PC-9 (cell line): ENCODE measurements at regions not wholly inside any gene's neighbourhood (a gene's known extent, or its start where the extent isn't known, plus 50 kb on each side); places are given as distances from the start of the nearest gene placed in this dataset.

Experiments used
- BruUV-seq: library from RNA; stranded (reverse); fragments of 400-500 nt; replicated peaks from 2 replicates; lab custom pipeline; 2021; lab: Mats Ljungman, UMichigan
- CTCF ChIA-PET: fragments of 300-600 bp; sonication (Branson Sonifier 250); formaldehyde crosslinking; loops from one replicate; lab custom pipeline; 2022; ENCODE audit warnings: antibody characterized with exemption; lab: Charles Lee
- POLR2A ChIA-PET: fragments of 300-600 bp; sonication (Branson Sonifier 250); formaldehyde crosslinking; loops from one replicate; lab custom pipeline; 2022; ENCODE audit warnings: antibody characterized with exemption; ENCODE audit not compliant: unreplicated experiment; lab: Charles Lee
- DNase-seq, 2 experiments: peaks; one replicate each; pipeline versions ENCODE4 v3.0.0 to v3.0.0-alpha.2; 2015 to 2022; ENCODE audit warnings: mixed read lengths in 1 of 2
- H2AFZ ChIP-seq: fragments of 200-600 bp; sonication (generic); 2 replicates; pipeline ENCODE4 v1.8.1; 2017; ENCODE audit warnings: antibody characterized with exemption
- H3F3A ChIP-seq: fragments of 200-600 bp; sonication (generic); 2 replicates; pipeline ENCODE4 v1.8.1; 2017; ENCODE audit warnings: antibody characterized with exemption, mild to moderate bottlenecking, low read depth; ENCODE audit not compliant: insufficient read depth
- H3K27ac ChIP-seq: fragments of 200-600 bp; sonication (generic); 2 replicates; pipeline ENCODE4 v1.6.1; 2016; ENCODE audit warnings: mixed run types
- H3K27me3 ChIP-seq: fragments of 200-600 bp; sonication (generic); 2 replicates; pipeline ENCODE4 v1.6.1; 2016; ENCODE audit warnings: low read depth, mixed run types; ENCODE audit not compliant: insufficient read depth
- H3K36me3 ChIP-seq: fragments of 200-600 bp; sonication (generic); 2 replicates; pipeline ENCODE4 v1.6.1; 2016; ENCODE audit warnings: low read depth, mixed run types
- H3K4me1 ChIP-seq: fragments of 200-600 bp; sonication (generic); replicated peaks from 2 replicates; pipeline ENCODE4 v1.6.1; 2016; ENCODE audit warnings: mixed run types; ENCODE audit not compliant: insufficient read depth
- H3K4me2 ChIP-seq: fragments of 200-600 bp; sonication (generic); 2 replicates; pipeline ENCODE4 v1.6.1; 2017; ENCODE audit warnings: mixed run types
- H3K4me3 ChIP-seq: fragments of 200-600 bp; sonication (generic); 2 replicates; pipeline ENCODE4 v1.6.1; 2016; ENCODE audit warnings: mixed run types
- H3K79me2 ChIP-seq: fragments of 200-600 bp; sonication (generic); 2 replicates; pipeline ENCODE4 v1.6.1; 2017; ENCODE audit warnings: low read depth, mixed run types
- H3K9me2 ChIP-seq: fragments of 200-600 bp; sonication (generic); 2 replicates; pipeline ENCODE4 v1.8.1; 2017; ENCODE audit warnings: mild to moderate bottlenecking; ENCODE audit not compliant: insufficient read depth
- H3K9me3 ChIP-seq: fragments of 200-600 bp; sonication (generic); 2 replicates; pipeline ENCODE4 v1.8.1; 2016; ENCODE audit warnings: low read depth; ENCODE audit not compliant: insufficient read depth
- H4K20me1 ChIP-seq: fragments of 200-600 bp; sonication (generic); 2 replicates; pipeline ENCODE4 v1.8.1; 2017; ENCODE audit not compliant: insufficient read depth
- CTCF ChIP-seq: fragments of 200-600 bp; sonication (generic); conservative IDR thresholded peaks from 2 replicates; pipeline ENCODE4 v1.6.1; 2017; ENCODE audit warnings: mixed run types, antibody characterized with exemption, mild to moderate bottlenecking, moderate library complexity
- EZH2 ChIP-seq: fragments of 200-600 bp; sonication (generic); IDR thresholded peaks from 2 replicates; pipeline ENCODE4 v1.8.0; 2017; ENCODE audit warnings: antibody characterized with exemption, low read depth
- intact Hi-C: fragments of 100-400 bp; cut with micrococcal nuclease; formaldehyde crosslinking; loops from one replicate; pipeline ENCODE4 v1.10.0; 2022; ENCODE audit not compliant: unreplicated experiment

- Histone ChIP-seq H3K4me3 (no peak overlapping the region), H3K4me2 (no peak overlapping the region), H4K20me1 (no peaks in the 10 kb centered on the region), H3K27me3 (no peaks in the 10 kb centered on the region), H3K4me1 (no peaks in the 10 kb centered on the region), H3F3A (no peaks in the 10 kb centered on the region), H3K79me2 (no peaks in the 10 kb centered on the region), H3K9me2 (no peaks in the 10 kb centered on the region), H3K9me3 (peaks cover 6% of the 10 kb centered on the region), H3K36me3 (no peaks in the 10 kb centered on the region), H3K27ac (no peak overlapping the region), H2AFZ (no peak overlapping the region)
- no peak for DNase-seq
- POLR2A ChIA-PET: no interaction called here
- no TSS peak for BruUV-seq
- CTCF ChIA-PET: no interaction called here
- intact Hi-C loops: no loop called here
- no peak for TF ChIP-seq CTCF
These were observed 240.4 kb downstream of the SNAPC1 start for GRCh38 chr14:62002642-62003041.

- Histone ChIP-seq H3K79me2 (no peaks in the 10 kb centered on the region), H3F3A (no peaks in the 10 kb centered on the region), H3K27ac (no peak overlapping the region), H3K9me2 (no peaks in the 10 kb centered on the region), H3K36me3 (no peaks in the 10 kb centered on the region), H3K4me1 (no peaks in the 10 kb centered on the region), H3K9me3 (peaks cover 6% of the 10 kb centered on the region), H3K4me3 (no peak overlapping the region), H3K27me3 (no peaks in the 10 kb centered on the region), H2AFZ (no peak overlapping the region), H4K20me1 (no peaks in the 10 kb centered on the region), H3K4me2 (no peak overlapping the region)
- no peak for DNase-seq
- no TSS peak for BruUV-seq
- ChIA-PET CTCF (no interaction called here), POLR2A (no interaction called here)
- no peak for TF ChIP-seq EZH2
- no peak for TF ChIP-seq CTCF
- intact Hi-C loops: no loop called here
These were observed 241.5 kb downstream of the SNAPC1 start for GRCh38 chr14:62003701-62004100.

- Histone ChIP-seq H3F3A (no peaks in the 10 kb centered on the region), H3K4me3 (no peak overlapping the region), H4K20me1 (no peaks in the 10 kb centered on the region), H3K4me2 (no peak overlapping the region), H3K4me1 (no peaks in the 10 kb centered on the region), H3K79me2 (no peaks in the 10 kb centered on the region), H3K9me3 (peaks cover 5% of the 10 kb centered on the region), H3K27ac (no peak overlapping the region), H3K9me2 (no peaks in the 10 kb centered on the region), H2AFZ (no peak overlapping the region), H3K36me3 (no peaks in the 10 kb centered on the region), H3K27me3 (no peaks in the 10 kb centered on the region)
- TF ChIP-seq CTCF (no peak), EZH2 (no peak)
- ChIA-PET CTCF (no interaction called here), POLR2A (no interaction called here)
- intact Hi-C loops: no loop called here
- no TSS peak for BruUV-seq
- DNase-seq: no peak
These were observed 244.0 kb downstream of the SNAPC1 start for GRCh38 chr14:62006116-62006731.
